Heart left ventricle (tissue), 16 donors: ENCODE measurements at regions not wholly inside any gene's neighbourhood (a gene's known extent, or its start where the extent isn't known, plus 50 kb on each side); places are given as distances from the start of the nearest gene placed in this dataset.

Experiments
- ATAC-seq, 4 donors: fragments of 200-7000 bp; cut with Tn5 transposase; one replicate each; pipeline ENCODE4 v1.9.1; 2020 to 2022; ENCODE audit warnings: moderate library complexity in 4 of 4, mild to moderate bottlenecking in 3 of 4, moderate number of reproducible peaks in 1 of 4
- DNase-seq, 5 donors: peaks; one replicate each; pipeline ENCODE4 v3.0.0-alpha.2; 2020
- H3K27ac ChIP-seq, 12 donors: fragments of 200-600 bp; sonication (generic) in 4 of 12; one replicate each; pipeline versions ENCODE4 v1.5.0 to v1.8.0; 2016 to 2022; ENCODE audit warnings: mild to moderate bottlenecking in 2 of 12
- H3K27me3 ChIP-seq, 9 donors: fragments of 200-600 bp; sonication (generic) in 2 of 9; one replicate each; pipeline versions ENCODE4 v1.5.1 to v1.8.0; 2016 to 2022; ENCODE audit warnings: mild to moderate bottlenecking in 3 of 9
- H3K36me3 ChIP-seq, 9 donors: fragments of 200-600 bp; sonication (generic) in 2 of 9; one replicate each; pipeline versions ENCODE4 v1.5.0 to v1.8.0; 2018 to 2022; ENCODE audit warnings: mild to moderate bottlenecking in 2 of 9
- H3K4me1 ChIP-seq, 12 donors: fragments of 200-600 bp; sonication (generic) in 4 of 12; one replicate each; pipeline versions ENCODE4 v1.5.0 to v1.8.0; 2016 to 2022; ENCODE audit warnings: mild to moderate bottlenecking in 3 of 12
- H3K4me3 ChIP-seq, 12 donors: fragments of 200-600 bp; sonication (generic) in 4 of 12; one replicate each; pipeline versions ENCODE4 v1.5.0 to v1.8.0; 2017 to 2022; ENCODE audit warnings: mild to moderate bottlenecking in 9 of 12, moderate library complexity in 4 of 12
- H3K9me3 ChIP-seq, 12 donors: fragments of 200-600 bp; sonication (generic) in 4 of 12; one replicate each; pipeline versions ENCODE4 v1.5.0 to v1.8.0; 2016 to 2022; ENCODE audit warnings: mild to moderate bottlenecking in 1 of 12
- CTCF ChIP-seq, 12 donors: fragments of 200-600 bp; sonication (generic) in 4 of 12; IDR thresholded peaks; one replicate each; pipeline versions ENCODE4 v1.5.0 to v1.8.0; 2018 to 2022; ENCODE audit warnings: antibody characterized with exemption in 12 of 12, mild to moderate bottlenecking in 5 of 12
- POLR2A ChIP-seq, 2 donors: fragments of 450-650 bp; IDR thresholded peaks; one replicate each; pipeline ENCODE4 v1.6.1; 2017; ENCODE audit warnings: antibody characterized with exemption in 2 of 2, mild to moderate bottlenecking in 2 of 2, moderate library complexity in 2 of 2
- WGBS, 4 donors: extraction: QIAGEN DNeasy Blood & Tissue Kit in 2 of 4; methylation state at CpG; one replicate each; pipeline versions ENCODE4 v1.1.5 to v1.1.7; 2013 to 2018; 5-methylcytosine and 5-hydroxymethylcytosine counted together
- intact Hi-C, 10 donors: fragments of 100-400 bp; cut with DNase I; formaldehyde crosslinking; loops; one replicate each; pipeline versions ENCODE4 v1.11.1 to v1.14.2; 2022
- donor health status: ischemic (EF 13 %, LVEDD 7.1; RV severe dilation, severe dysfunction).
- donor health status: healthy with polysubstance abuse.
- donor health status: DM: no; HTN: yes; CAD: no.
- donor health status: DM: no; HTN: no; CAD: no.
- donor health status: ischemic (EF 25% LVEDD 6.9; RV normal size, moderate dysfunction).
- donor health status: ischemic (EF 25% LVEDD 5.7; RV mildly dilated, moderate dysfunction).
- donor health status: healthy.
- donor health status: DM: yes; HTN: yes; CAD: no.
- donor health status: ischemic (EF 35%, LVEDD 5.7; RV mildly dilated, moderate dysfunction).
- donor health status: nonischemic (EF 11% LVEDD 7.7; RV severe dilation, severe dysfunction).
- donor health status: DM: yes; HTN: yes; CAD: no.
- donor health status: PGD.
- donor health status: ischemic (EF 29% LVEDD 5.4; RV normal size, mild dysfunction).
- donor health status: nonischemic (EF 23%, LVEDD 6.1; RV moderate dilation, normal function).

GRCh38 chr1:168923521-168924136 is 182.9 kb upstream of the ATP1B1 start:
- DNase-seq: no peak
- H3K9me3 ChIP-seq: no peaks in the 10 kb centered on the region
- no peaks in the 10 kb centered on the region for H3K36me3 ChIP-seq
- no peaks in the 10 kb centered on the region for H3K27me3 ChIP-seq
- peaks cover 0 to 28% (median 12%) of the 10 kb centered on the region in 12 donors for H3K4me1 ChIP-seq
- H3K27ac ChIP-seq: no peak overlapping the region
- no peak overlapping the region for H3K4me3 ChIP-seq
- WGBS, 4 donors: 61 to 72% (median 69%) methylated on average over 3 of the region's 3 CpGs
- TF ChIP-seq POLR2A (IDR thresholded peaks at IDR 0.05) (no peak), CTCF (IDR thresholded peaks at IDR 0.05) (no peak)
- ATAC-seq: no peak
- intact Hi-C loops: loop anchor here in 2 of 10 donors (10.0 kb wide), 2 partner anchors 59 to 181 kb away; partner anchors contain the start of gene ATP1B1 (in 1 of the 2)

- intact Hi-C loops: loop anchor here in 2 of 10 donors (10.0 kb wide), 2 partner anchors 60 to 180 kb away; partner anchors contain the start of gene ATP1B1 (in 1 of the 2)
- no peak overlapping the region for H3K27ac ChIP-seq
- 90 to 96% (median 94%) methylated on average over 1 of the region's 1 CpG for WGBS, 4 donors
- no peak for ATAC-seq
- TF ChIP-seq POLR2A (IDR thresholded peaks at IDR 0.05) (no peak), CTCF (IDR thresholded peaks at IDR 0.05) (no peak)
- H3K27me3 ChIP-seq: no peaks in the 10 kb centered on the region
- H3K36me3 ChIP-seq: no peaks in the 10 kb centered on the region
- H3K4me1 ChIP-seq: peaks cover 0 to 22% (median 11%) of the 10 kb centered on the region in 12 donors
- no peak overlapping the region for H3K4me3 ChIP-seq
- peaks cover 0 to 4% (median 0%) of the 10 kb centered on the region in 12 donors for H3K9me3 ChIP-seq
- no peak for DNase-seq
Measured at GRCh38 chr1:168924976-168925375, 181.5 kb upstream of the ATP1B1 start.

- H3K4me3 ChIP-seq: no peak overlapping the region
- WGBS, 4 donors: 90 to 97% (median 94%) methylated on average over 3 of the region's 3 CpGs
- TF ChIP-seq POLR2A (IDR thresholded peaks at IDR 0.05) (no peak), CTCF (IDR thresholded peaks at IDR 0.05) (no peak)
- no peaks in the 10 kb centered on the region for H3K36me3 ChIP-seq
- intact Hi-C loops: loop anchor here in 2 of 10 donors (10.0 kb wide), 2 partner anchors 61 to 179 kb away; partner anchors contain the start of gene ATP1B1 (in 1 of the 2)
- peaks cover 0 to 4% (median 0%) of the 10 kb centered on the region in 12 donors for H3K9me3 ChIP-seq
- H3K4me1 ChIP-seq: peaks cover 0 to 12% (median 5%) of the 10 kb centered on the region in 12 donors
- ATAC-seq (no peak), DNase-seq (no peak)
- H3K27me3 ChIP-seq: no peaks in the 10 kb centered on the region
- no peak overlapping the region for H3K27ac ChIP-seq
Measured at GRCh38 chr1:168926236-168926635, 180.3 kb upstream of the ATP1B1 start.

GRCh38 chr1:168932539-168932938 is 174.0 kb upstream of the ATP1B1 start:
- H3K36me3 ChIP-seq: no peaks in the 10 kb centered on the region
- TF ChIP-seq POLR2A (IDR thresholded peaks at IDR 0.05) (no peak), CTCF (IDR thresholded peaks at IDR 0.05) (no peak)
- H3K27ac ChIP-seq: no peak overlapping the region
- ATAC-seq (no peak), DNase-seq (no peak)
- no peaks in the 10 kb centered on the region for H3K4me1 ChIP-seq
- 77 to 83% (median 79%) methylated on average over 3 of the region's 3 CpGs for WGBS, 4 donors
- H3K9me3 ChIP-seq: peaks cover 0 to 4% (median 0%) of the 10 kb centered on the region in 12 donors
- no peaks in the 10 kb centered on the region for H3K27me3 ChIP-seq
- H3K4me3 ChIP-seq: no peak overlapping the region
- intact Hi-C loops: no loop called here
